Activated naive CD8-positive, alpha-beta T cell treated with anti-CD3 and anti-CD28 coated beads, Interleukin-2, amount 10 ng/mL, durations not matched to agents 7 days and 5 days (primary cell): ENCODE measurements at regions not wholly inside any gene's neighbourhood (a gene's known extent, or its start where the extent isn't known, plus 50 kb on each side); places are given as distances from the start of the nearest gene placed in this dataset.
"Not testable (repeated sequence)": the region's sequence is repeated elsewhere in the genome, so short reads cannot be mapped to it uniquely, and the experiment has no call there.

Source experiments
- ATAC-seq: fragments of 150-1000 bp; cut with Tn5 transposase; one replicate; pipeline ENCODE4 v1.10.0; 2021; ENCODE audit warnings: low read depth, moderate library complexity
- POLR2A ChIA-PET: fragments of 350-600 bp; sonication (Branson Sonifier 250); formaldehyde crosslinking; loops from one replicate; lab custom pipeline; 2021; ENCODE audit warnings: antibody characterized with exemption; lab: Charles Lee
- DNase-seq: peaks from one replicate; pipeline ENCODE4 v3.0.0; 2021
- H3K27ac Mint-ChIP-seq: one replicate; pipeline ENCODE4 v1.8.0; 2022; ENCODE audit warnings: mild to moderate bottlenecking, mixed read lengths
- H3K27me3 Mint-ChIP-seq: one replicate; pipeline ENCODE4 v1.8.0; 2022; ENCODE audit warnings: mild to moderate bottlenecking, moderate library complexity, mixed read lengths
- H3K36me3 Mint-ChIP-seq: one replicate; pipeline ENCODE4 v1.8.0; 2021; ENCODE audit warnings: mild to moderate bottlenecking, mixed read lengths
- H3K4me1 Mint-ChIP-seq: one replicate; pipeline ENCODE4 v1.8.0; 2021; ENCODE audit warnings: mixed read lengths
- H3K4me3 Mint-ChIP-seq: one replicate; pipeline ENCODE4 v1.8.0; 2022; ENCODE audit warnings: mild to moderate bottlenecking, moderate library complexity, mixed read lengths
- H3K9me3 Mint-ChIP-seq: one replicate; pipeline ENCODE4 v1.8.0; 2021; ENCODE audit warnings: mixed read lengths

DNA sequence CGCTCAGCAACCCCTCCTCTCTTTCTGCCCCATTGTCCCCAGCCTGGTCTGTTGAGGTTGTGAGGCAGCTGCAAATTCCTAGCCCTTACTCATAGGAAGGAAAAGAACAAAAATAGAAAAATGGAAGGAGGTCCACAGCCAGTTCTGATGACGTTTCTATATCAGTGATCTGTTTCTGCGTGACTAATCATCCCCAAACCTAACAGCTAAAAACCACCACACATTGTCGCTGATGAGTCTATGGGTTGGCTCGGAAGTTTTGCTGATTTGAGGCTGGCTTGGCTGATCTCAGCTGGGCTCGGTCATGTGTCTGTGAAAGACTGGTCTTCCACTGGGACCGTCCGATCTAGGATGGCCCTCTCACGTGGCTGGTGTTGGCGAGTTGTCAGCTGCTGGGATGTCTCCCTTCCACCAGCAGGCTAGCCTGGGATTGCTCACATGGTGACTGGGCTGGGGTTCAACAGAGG lies 200.6 kb upstream of the ZNF618 start:
- Mint-ChIP-seq H3K4me1 (peaks cover 4% of the 10 kb centered on the region), H3K9me3 (no peaks in the 10 kb centered on the region), H3K36me3 (no peaks in the 10 kb centered on the region), H3K27ac (no peak overlapping the region), H3K27me3 (peaks cover 33% of the 10 kb centered on the region), H3K4me3 (no peak overlapping the region)
- ATAC-seq (no peak), DNase-seq (no peak)
- POLR2A ChIA-PET: interaction anchor here (0.5 to 0.7 kb wide), 2 partner anchors 267 to 382 kb away, joined by 3 to 5 read pairs; no protein-coding TSS in a partner anchor

DNA sequence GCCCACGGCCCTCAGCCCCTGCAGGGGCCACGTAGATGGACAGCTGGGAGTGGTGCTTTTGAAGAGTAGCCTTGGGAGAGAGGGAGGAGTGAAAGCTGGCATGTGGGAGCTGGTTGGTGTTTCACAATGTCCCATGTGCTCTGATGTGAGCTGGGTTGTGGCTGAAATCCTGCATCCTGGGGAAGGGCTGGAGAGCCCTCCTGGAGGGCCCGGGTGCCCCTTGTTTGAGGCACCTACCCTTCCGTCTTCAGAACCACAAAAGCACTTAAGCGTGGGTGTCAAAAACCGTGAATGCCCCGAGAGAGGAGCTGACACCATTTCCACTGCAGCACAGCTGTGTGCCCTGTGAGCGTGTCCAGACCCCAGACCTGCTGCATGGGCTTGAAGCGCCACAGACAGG lies 199.1 kb upstream of the ZNF618 start:
- POLR2A ChIA-PET: no interaction called here
- DNase-seq (no peak), ATAC-seq (no peak)
- Mint-ChIP-seq H3K27ac (no peak overlapping the region), H3K36me3 (no peaks in the 10 kb centered on the region), H3K27me3 (peaks cover 33% of the 10 kb centered on the region), H3K4me3 (no peak overlapping the region), H3K9me3 (no peaks in the 10 kb centered on the region), H3K4me1 (peaks cover 3% of the 10 kb centered on the region)

DNA sequence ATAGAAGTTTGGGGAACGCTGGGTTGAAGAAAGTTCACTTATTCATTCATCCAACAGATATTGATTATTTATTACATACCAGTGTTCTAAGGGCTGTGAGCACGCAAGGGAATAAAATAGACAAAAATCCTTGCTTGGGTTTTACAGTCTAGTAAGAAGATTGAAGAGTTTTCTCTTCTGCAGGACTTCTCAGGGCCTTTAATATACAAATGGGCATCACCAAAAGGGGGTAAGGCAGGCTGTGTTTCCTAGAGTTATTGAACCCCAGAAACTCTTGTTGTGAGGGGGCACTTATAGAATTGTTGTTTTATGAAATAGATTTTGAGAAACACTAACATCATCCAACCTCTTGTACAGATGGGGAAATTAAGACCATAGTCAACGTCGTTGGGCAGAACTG lies 198.5 kb upstream of the ZNF618 start:
- ATAC-seq: no peak
- POLR2A ChIA-PET: no interaction called here
- Mint-ChIP-seq H3K4me3 (no peak overlapping the region), H3K27me3 (peaks cover 34% of the 10 kb centered on the region), H3K27ac (no peak overlapping the region), H3K4me1 (peaks cover 3% of the 10 kb centered on the region), H3K9me3 (no peaks in the 10 kb centered on the region), H3K36me3 (no peaks in the 10 kb centered on the region)
- no peak for DNase-seq

DNA sequence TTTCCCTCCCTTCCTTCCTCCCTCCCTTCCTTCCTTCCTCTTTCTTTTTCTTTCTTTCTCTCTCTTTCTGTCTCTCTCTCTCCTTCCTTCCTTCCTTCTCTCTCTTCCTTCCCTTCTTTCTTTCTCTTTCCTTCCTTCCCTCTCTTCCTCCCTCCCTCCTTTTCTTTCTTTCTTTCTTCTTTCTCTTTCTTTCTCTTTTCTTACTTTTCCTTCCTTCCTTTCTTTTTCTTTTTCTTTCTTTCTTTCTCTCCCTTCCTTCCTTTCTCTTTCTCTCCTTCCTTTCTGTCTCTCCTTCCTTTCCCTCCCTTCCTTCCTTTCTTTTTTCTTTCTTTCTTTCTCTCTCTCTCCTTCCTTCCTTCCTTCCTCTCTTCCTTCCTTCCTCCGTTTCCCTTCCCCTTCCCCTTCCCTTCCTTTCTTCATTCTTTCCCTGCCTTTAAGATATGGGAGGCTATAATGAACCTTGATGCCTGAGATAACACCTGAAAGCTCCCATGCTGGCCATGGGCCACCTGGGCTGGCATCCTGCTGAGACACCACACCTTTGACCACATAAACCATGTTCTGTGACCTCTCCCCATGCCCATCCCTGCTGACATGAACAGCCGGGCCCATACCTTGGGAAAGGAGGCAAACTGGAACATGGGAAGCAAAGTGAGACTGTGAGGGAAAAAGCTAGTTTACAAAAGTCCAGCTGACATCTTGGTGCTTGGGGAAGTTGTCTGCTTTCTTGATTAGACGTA lies 197.8 kb upstream of the ZNF618 start:
- peaks cover 34% of the 10 kb centered on the region for H3K27me3 Mint-ChIP-seq
- DNase-seq: no peak
- no peaks in the 10 kb centered on the region for H3K9me3 Mint-ChIP-seq
- POLR2A ChIA-PET: no interaction called here
- ATAC-seq: no peak
- no peaks in the 10 kb centered on the region for H3K36me3 Mint-ChIP-seq
- peaks cover 3% of the 10 kb centered on the region for H3K4me1 Mint-ChIP-seq
- H3K4me3 Mint-ChIP-seq: no peak overlapping the region
- H3K27ac Mint-ChIP-seq: no peak overlapping the region

DNA sequence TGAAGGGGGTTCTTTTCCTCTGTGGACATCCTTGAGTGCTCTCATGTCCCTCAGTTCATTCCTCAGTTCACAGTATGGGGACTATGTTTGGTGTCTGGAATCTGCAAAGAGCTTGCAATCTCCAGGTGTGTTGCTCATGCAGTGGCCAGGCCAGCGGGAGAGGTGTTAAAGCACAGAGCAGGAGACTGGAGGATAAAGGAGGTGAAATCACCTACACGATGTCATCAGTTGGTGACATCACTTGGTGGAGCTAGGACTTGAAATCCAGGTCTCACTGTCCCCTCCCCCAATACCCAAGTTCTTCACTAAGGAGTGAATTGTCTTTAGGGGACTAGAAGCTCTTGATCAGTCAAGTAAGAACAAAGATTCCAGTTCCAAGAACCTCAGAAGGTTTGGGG lies 197.3 kb upstream of the ZNF618 start:
- Mint-ChIP-seq H3K9me3 (no peaks in the 10 kb centered on the region), H3K27me3 (peaks cover 32% of the 10 kb centered on the region), H3K27ac (no peak overlapping the region), H3K36me3 (no peaks in the 10 kb centered on the region), H3K4me1 (peaks cover 3% of the 10 kb centered on the region), H3K4me3 (no peak overlapping the region)
- no peak for ATAC-seq
- no peak for DNase-seq
- POLR2A ChIA-PET: no interaction called here

DNA sequence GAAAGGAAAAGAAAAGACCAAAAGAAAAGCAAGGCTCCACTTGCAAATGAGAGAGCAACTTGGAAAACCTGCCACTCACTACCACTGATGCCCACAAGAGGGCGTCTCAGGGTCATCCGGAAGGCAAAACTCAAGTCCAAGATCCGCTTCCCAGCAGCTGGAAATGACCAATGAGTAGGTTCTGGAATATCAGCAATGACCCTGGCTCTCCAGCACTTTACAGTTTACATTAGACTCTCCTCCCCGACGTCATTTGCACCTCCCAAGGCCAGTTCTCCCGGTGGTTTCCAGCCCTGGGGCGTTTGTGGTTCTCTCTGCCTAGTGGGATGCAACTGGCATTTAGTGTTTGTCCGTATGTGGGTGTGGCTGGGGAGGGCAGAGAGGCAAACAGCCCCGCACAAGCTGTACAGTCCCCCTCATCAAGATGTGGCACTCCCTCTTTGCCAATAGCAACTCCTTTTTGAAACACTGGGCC lies 193.8 kb upstream of the ZNF618 start:
- DNase-seq (peak; percentile 55), ATAC-seq (no peak)
- H3K4me1 Mint-ChIP-seq: peaks cover 3% of the 10 kb centered on the region
- H3K36me3 Mint-ChIP-seq: no peaks in the 10 kb centered on the region
- no peak overlapping the region for H3K27ac Mint-ChIP-seq
- no peak overlapping the region for H3K4me3 Mint-ChIP-seq
- POLR2A ChIA-PET: no interaction called here
- H3K9me3 Mint-ChIP-seq: no peaks in the 10 kb centered on the region
- peaks cover 38% of the 10 kb centered on the region for H3K27me3 Mint-ChIP-seq

DNA sequence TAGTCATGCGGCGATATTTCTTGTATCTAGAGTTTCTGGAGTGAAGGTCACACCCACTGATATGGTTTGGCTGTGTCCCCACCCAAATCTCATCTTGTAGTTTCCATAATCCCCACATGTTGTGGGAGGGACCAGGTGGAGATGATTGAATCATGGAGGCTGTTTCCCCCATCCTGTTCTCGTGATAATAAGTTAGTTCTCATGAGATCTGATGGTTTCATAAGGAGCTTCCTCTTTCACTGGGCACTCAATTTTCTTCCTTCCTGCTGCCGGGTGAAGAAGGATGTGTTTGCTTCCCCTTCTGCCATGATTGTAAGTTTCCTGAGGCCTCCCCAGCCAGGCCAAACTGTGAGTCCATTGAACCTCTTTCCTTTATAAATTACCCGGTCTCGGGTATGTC lies 190.5 kb upstream of the ZNF618 start:
- POLR2A ChIA-PET, H3K4me1 Mint-ChIP-seq, H3K27ac Mint-ChIP-seq, DNase-seq, ATAC-seq, H3K36me3 Mint-ChIP-seq, H3K4me3 Mint-ChIP-seq, H3K9me3 Mint-ChIP-seq: not testable (repeated sequence)
- H3K27me3 Mint-ChIP-seq: peaks cover 51% of the 10 kb centered on the region

DNA sequence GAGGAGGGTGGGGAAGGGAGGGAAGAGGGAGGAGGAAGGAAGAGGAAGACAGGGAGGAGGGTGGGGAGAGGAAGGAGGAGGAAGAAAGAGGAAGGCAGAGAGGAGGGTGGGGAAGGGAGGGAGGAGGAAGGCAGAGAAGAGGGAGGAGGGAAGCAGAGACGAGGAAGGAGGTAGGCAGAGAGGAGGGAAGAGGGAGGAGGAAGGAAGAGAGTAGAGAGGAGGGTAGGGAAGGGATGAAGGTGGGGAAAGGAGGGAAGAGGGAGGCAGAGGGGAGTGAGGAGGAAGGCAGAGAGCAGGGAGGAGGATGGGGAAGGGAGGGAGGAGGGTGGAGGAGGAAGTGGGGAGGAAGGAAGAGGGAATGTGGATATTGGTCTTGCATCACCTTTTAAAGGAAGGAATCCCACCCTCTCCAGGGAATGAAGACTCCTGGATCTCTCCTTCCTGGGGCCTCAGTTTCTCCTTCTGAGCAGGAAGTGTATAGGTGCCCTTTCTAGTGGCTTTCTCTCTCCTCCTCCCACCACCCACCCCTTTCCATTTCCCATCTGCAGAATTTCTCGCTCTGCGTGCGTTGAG lies 188.9 kb upstream of the ZNF618 start:
- ATAC-seq (no peak), DNase-seq (no peak)
- POLR2A ChIA-PET: no interaction called here
- Mint-ChIP-seq H3K36me3 (no peaks in the 10 kb centered on the region), H3K9me3 (no peaks in the 10 kb centered on the region), H3K27me3 (peaks cover 58% of the 10 kb centered on the region), H3K4me1 (peaks cover 3% of the 10 kb centered on the region), H3K4me3 (no peak overlapping the region), H3K27ac (no peak overlapping the region)

DNA sequence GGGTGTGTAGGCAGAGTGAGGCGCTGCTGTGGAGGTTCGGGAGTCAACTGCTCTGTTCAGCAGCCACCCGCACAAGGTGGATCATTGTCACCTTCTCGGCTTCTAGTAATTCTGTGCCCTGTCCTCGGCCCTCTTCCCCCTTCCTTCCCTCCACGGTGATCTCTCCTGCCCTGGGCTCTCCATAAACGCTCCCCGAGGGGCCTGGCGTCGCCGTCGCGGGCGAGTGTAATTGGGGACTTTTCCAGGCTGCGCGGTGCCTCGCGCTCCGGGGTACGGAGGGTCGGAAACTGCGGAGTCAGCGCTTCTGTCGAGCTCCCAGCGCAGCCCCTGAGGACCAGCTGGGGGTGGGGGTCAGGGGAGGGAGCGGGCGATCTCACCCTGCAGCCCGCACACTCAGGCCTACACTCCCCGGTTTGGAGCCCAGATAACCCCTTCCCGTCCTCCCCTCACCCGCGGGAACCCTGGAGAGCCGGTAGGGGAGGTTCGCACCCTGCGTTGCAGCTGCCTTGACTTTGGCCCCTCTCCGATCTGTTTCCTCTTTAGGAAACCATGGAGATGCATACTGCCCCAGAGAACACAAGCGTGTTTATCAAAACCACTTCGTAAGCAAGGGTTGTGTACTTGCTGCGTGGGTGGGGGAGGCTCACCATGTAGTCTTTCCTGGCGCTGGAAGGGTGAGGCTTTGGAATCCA lies 188.3 kb upstream of the ZNF618 start:
- Mint-ChIP-seq H3K9me3 (no peaks in the 10 kb centered on the region), H3K36me3 (no peaks in the 10 kb centered on the region), H3K4me3 (no peak overlapping the region), H3K27me3 (peaks cover 56% of the 10 kb centered on the region), H3K27ac (no peak overlapping the region), H3K4me1 (peaks cover 2% of the 10 kb centered on the region)
- POLR2A ChIA-PET: no interaction called here
- no peak for DNase-seq
- ATAC-seq: no peak

DNA sequence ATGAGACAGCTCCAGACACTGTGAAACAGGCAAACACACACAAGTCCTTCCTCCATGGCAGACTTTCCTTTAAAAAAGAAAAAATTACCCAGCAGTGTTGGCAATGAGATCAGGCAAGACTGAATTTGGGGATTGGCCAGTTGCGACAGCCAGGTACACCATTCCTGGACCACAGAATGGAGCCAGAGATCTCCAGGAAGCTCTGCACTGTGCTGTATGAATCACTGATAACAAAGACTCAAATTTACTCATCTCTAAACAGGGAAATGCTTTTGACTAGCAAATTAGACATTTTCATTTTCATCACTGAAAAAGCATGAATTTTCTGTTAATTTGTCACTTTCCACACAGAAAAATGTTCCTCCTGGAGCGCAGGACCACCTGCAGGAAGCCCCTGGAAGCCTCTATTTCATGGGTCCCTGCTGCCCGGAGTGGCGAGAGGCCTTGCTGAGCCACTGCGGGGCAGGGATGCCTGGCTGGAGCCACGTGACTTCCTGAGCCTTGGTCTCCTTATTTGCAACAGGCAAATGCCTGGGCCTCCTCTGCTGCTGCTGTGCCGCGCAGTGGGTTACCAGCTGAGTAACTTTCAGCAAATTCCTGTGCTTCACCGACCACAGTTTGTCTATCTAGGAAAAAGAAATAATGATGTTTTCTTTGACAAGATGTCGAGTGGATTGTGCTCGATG lies 185.9 kb upstream of the ZNF618 start:
- Mint-ChIP-seq H3K4me3 (no peak overlapping the region), H3K9me3 (peaks cover 3% of the 10 kb centered on the region), H3K36me3 (no peaks in the 10 kb centered on the region), H3K27me3 (peaks cover 62% of the 10 kb centered on the region), H3K4me1 (peaks cover 5% of the 10 kb centered on the region), H3K27ac (no peak overlapping the region)
- DNase-seq (no peak), ATAC-seq (no peak)
- POLR2A ChIA-PET: no interaction called here

DNA sequence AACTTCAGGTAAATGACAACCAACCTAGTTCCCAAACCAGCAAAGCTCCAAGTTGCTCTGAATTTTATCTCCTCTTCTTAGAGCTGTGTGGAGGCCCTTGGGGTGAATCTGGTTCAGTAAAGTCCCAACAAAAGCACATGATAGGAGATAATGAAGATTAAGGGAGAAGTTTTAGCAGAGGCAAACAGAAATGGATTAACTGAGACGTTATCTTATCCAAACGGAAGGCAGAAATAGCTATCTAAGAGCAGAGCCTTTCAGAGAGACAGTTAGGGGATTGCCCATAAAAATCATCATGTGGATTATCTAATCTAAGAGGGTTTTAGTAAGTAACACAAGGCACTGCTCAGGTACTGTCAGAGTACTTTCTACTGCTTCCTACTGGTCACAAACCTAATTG lies 183.9 kb upstream of the ZNF618 start:
- Mint-ChIP-seq H3K4me1 (peaks cover 18% of the 10 kb centered on the region), H3K27ac (no peak overlapping the region), H3K27me3 (peaks cover 59% of the 10 kb centered on the region), H3K9me3 (peaks cover 4% of the 10 kb centered on the region), H3K36me3 (no peaks in the 10 kb centered on the region), H3K4me3 (no peak overlapping the region)
- POLR2A ChIA-PET: no interaction called here
- DNase-seq: no peak
- no peak for ATAC-seq

DNA sequence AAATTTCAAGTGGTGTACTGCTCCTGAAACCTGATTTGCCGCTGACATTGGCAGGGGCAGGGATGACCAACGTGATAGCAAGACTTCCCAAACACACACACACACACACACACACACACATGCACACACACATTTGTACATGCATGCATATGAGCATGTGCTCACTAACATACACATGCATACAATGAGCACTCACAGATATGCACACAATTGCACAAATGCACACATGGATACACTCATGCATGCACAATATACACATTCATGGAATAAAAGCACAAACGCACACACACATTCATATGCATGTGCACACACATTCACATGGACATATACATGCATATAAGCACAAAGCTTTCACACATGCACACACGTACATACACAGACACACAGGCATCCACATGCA lies 181.2 kb upstream of the ZNF618 start:
- DNase-seq (no peak), ATAC-seq (no peak)
- POLR2A ChIA-PET: no interaction called here
- H3K27ac Mint-ChIP-seq: no peak overlapping the region
- H3K27me3 Mint-ChIP-seq: peaks cover 41% of the 10 kb centered on the region
- peaks cover 4% of the 10 kb centered on the region for H3K9me3 Mint-ChIP-seq
- no peaks in the 10 kb centered on the region for H3K36me3 Mint-ChIP-seq
- H3K4me3 Mint-ChIP-seq: no peak overlapping the region
- H3K4me1 Mint-ChIP-seq: peaks cover 18% of the 10 kb centered on the region

DNA sequence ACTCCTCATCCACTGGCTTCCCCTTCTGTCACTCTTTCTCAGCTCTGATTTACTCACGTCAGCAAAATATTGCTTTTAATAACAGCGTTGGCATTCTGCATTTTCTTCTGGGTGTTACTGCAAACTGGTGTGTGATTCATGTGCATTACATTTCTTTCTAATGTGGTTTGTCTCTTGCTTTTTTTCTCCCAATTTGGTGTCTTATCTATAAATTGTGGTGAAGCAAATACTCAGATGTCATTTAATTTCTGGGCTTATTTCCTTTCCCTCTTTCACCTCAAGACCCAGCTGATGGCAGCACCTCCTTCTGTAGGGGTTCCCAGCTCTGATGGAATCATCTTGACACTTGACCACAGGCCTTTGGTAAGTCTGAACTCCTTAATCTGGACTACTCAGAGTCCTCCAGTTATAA lies 180.7 kb upstream of the ZNF618 start:
- H3K27me3 Mint-ChIP-seq: peaks cover 39% of the 10 kb centered on the region
- peaks cover 4% of the 10 kb centered on the region for H3K9me3 Mint-ChIP-seq
- POLR2A ChIA-PET: no interaction called here
- ATAC-seq: peak; percentile 41
- H3K27ac Mint-ChIP-seq: no peak overlapping the region
- H3K4me1 Mint-ChIP-seq: peaks cover 18% of the 10 kb centered on the region
- DNase-seq: no peak
- H3K36me3 Mint-ChIP-seq: no peaks in the 10 kb centered on the region
- peak overlapping the region; percentile 5 for H3K4me3 Mint-ChIP-seq
